A673 (cell line): ENCODE measurements at regions not wholly inside any gene's neighbourhood (a gene's known extent, or its start where the extent isn't known, plus 50 kb on each side); places are given as distances from the start of the nearest gene placed in this dataset.

Source experiments
- EZH2 ChIP-seq: fragments of 200-600 bp; sonication (generic); IDR thresholded peaks from 2 replicates; pipeline ENCODE4 v1.6.1; 2017; ENCODE audit warnings: borderline replicate concordance, low read depth, mild to moderate bottlenecking, mixed read lengths, antibody characterized with exemption, low read length; ENCODE audit not compliant: poor library complexity, severe bottlenecking
- TF ChIP-seq, protein P1 (sequence below): fragments of 300-800, 200-600 bp; sonication (generic); conservative IDR thresholded peaks from 2 replicates; pipeline ENCODE4 v1.5.1; 2017; ENCODE audit warnings: low read depth, mild to moderate bottlenecking, antibody characterized with exemption, low read length, moderate library complexity, mixed read lengths

DNA sequence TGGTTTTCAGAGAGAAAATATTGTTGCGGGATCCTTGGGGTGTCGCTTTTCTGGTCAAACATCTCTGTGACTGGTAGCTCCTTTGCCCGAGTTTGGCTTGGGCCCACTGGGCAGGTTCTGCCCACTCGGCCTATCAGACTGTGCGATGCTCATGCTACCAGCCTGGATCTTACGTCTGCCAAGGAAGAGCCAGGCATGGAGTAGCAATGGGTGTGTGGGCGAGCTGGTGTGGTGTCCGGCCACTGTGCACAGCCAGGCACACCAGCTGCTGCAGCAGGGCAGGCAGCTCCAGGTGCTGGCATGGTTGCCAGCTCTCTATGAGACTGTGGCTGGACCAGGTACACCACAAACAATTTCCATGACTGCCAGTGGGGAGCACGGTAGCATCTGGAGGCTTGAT lies 1351.8 kb upstream of the PCDH20 start:
- TF ChIP-seq, protein P1, sequence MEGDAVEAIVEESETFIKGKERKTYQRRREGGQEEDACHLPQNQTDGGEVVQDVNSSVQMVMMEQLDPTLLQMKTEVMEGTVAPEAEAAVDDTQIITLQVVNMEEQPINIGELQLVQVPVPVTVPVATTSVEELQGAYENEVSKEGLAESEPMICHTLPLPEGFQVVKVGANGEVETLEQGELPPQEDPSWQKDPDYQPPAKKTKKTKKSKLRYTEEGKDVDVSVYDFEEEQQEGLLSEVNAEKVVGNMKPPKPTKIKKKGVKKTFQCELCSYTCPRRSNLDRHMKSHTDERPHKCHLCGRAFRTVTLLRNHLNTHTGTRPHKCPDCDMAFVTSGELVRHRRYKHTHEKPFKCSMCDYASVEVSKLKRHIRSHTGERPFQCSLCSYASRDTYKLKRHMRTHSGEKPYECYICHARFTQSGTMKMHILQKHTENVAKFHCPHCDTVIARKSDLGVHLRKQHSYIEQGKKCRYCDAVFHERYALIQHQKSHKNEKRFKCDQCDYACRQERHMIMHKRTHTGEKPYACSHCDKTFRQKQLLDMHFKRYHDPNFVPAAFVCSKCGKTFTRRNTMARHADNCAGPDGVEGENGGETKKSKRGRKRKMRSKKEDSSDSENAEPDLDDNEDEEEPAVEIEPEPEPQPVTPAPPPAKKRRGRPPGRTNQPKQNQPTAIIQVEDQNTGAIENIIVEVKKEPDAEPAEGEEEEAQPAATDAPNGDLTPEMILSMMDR = no peak
- TF ChIP-seq EZH2 = no peak
